GM23338 (cell line): ENCODE measurements at regions not wholly inside any gene's neighbourhood (a gene's known extent, or its start where the extent isn't known, plus 50 kb on each side); places are given as distances from the start of the nearest gene placed in this dataset.

Experiments
- ATAC-seq: fragments of 200-7000 bp; cut with Tn5 transposase; 3 replicates; pipeline ENCODE4 v1.9.1; 2020
- DNase-seq: peaks from one replicate; pipeline ENCODE4 v3.0.0-alpha.2; 2015; ENCODE audit warnings: low spot score
- H2AFZ ChIP-seq: fragments of 200-600 bp; sonication (generic); 2 replicates; pipeline ENCODE4 v1.8.0; 2016; ENCODE audit warnings: antibody characterized with exemption, mild to moderate bottlenecking, moderate library complexity
- H3F3A ChIP-seq: fragments of 200-600 bp; sonication (generic); replicated peaks from 2 replicates; pipeline ENCODE4 v1.8.0; 2017; ENCODE audit warnings: antibody characterized with exemption, mixed run types, low read depth
- H3K27ac ChIP-seq: fragments of 200-600 bp; sonication (generic); 2 replicates; pipeline ENCODE4 v1.6.1; 2016; ENCODE audit warnings: low read depth
- H3K27me3 ChIP-seq: fragments of 200-600 bp; sonication (generic); 2 replicates; pipeline ENCODE4 v1.8.0; 2016; ENCODE audit warnings: mild to moderate bottlenecking, mixed run types, moderate library complexity; ENCODE audit not compliant: insufficient read depth
- H3K36me3 ChIP-seq: fragments of 200-600 bp; sonication (generic); 2 replicates; pipeline ENCODE4 v1.8.0; 2016; ENCODE audit warnings: mild to moderate bottlenecking; ENCODE audit not compliant: insufficient read depth
- H3K4me1 ChIP-seq: fragments of 200-600 bp; sonication (generic); 2 replicates; pipeline ENCODE4 v1.8.0; 2016; ENCODE audit warnings: mild to moderate bottlenecking, moderate library complexity; ENCODE audit not compliant: insufficient read depth
- H3K4me2 ChIP-seq: fragments of 200-600 bp; sonication (generic); 2 replicates; pipeline ENCODE4 v1.7.1; 2017; ENCODE audit warnings: mixed run types
- H3K4me3 ChIP-seq: fragments of 200-600 bp; sonication (generic); 2 replicates; pipeline ENCODE4 v1.6.1; 2016; ENCODE audit warnings: mixed run types
- H3K79me2 ChIP-seq: fragments of 200-600 bp; sonication (generic); replicated peaks from 2 replicates; pipeline ENCODE4 v1.8.0; 2017; ENCODE audit warnings: mild to moderate bottlenecking; ENCODE audit not compliant: insufficient read depth
- H3K9me2 ChIP-seq: fragments of 200-600 bp; sonication (generic); 2 replicates; pipeline ENCODE4 v1.8.0; 2017; ENCODE audit not compliant: insufficient read depth
- H4K20me1 ChIP-seq: fragments of 200-600 bp; sonication (generic); replicated peaks from 2 replicates; pipeline ENCODE4 v1.8.0; 2017; ENCODE audit warnings: mild to moderate bottlenecking; ENCODE audit not compliant: insufficient read depth
- H3K27ac Mint-ChIP-seq: 2 replicates; pipeline ENCODE4 v1.8.0; 2020; ENCODE audit warnings: inconsistent platforms, mild to moderate bottlenecking, moderate library complexity, mixed read lengths
- H3K27me3 Mint-ChIP-seq: 3 replicates; pipeline ENCODE4 v1.8.0; 2022; ENCODE audit warnings: low read depth, mild to moderate bottlenecking, moderate library complexity, mixed read lengths, inconsistent platforms; ENCODE audit not compliant: insufficient read depth, poor library complexity
- H3K36me3 Mint-ChIP-seq: 3 replicates; pipeline ENCODE4 v1.8.0; 2021; ENCODE audit warnings: low read depth, mild to moderate bottlenecking, inconsistent platforms, moderate library complexity, mixed read lengths
- H3K4me1 Mint-ChIP-seq: 3 replicates; pipeline ENCODE4 v1.8.0; 2020; ENCODE audit warnings: mild to moderate bottlenecking, inconsistent platforms, mixed read lengths
- H3K4me3 Mint-ChIP-seq: 3 replicates; pipeline ENCODE4 v1.8.0; 2021; ENCODE audit warnings: moderate library complexity, mild to moderate bottlenecking, inconsistent platforms, mixed read lengths
- H3K9me3 Mint-ChIP-seq: 3 replicates; pipeline ENCODE4 v1.8.0; 2020; ENCODE audit warnings: moderate library complexity, mild to moderate bottlenecking, inconsistent platforms, mixed read lengths
- EZH2 ChIP-seq: fragments of 200-600 bp; sonication (generic); IDR thresholded peaks from one replicate; pipeline ENCODE4 v1.8.0; 2017; ENCODE audit warnings: antibody characterized with exemption, mild to moderate bottlenecking, low read depth; ENCODE audit not compliant: unreplicated experiment
- JUNB ChIP-seq: IDR thresholded peaks from one replicate; pipeline ENCODE4 v1.6.1; 2016; ENCODE audit warnings: antibody characterized with exemption; ENCODE audit not compliant: unreplicated experiment
- NANOG ChIP-seq: IDR thresholded peaks from 2 replicates; pipeline ENCODE4 v1.6.1; 2016; ENCODE audit warnings: antibody characterized with exemption, borderline replicate concordance
- POLR2AphosphoS5 ChIP-seq: IDR thresholded peaks from 2 replicates; pipeline ENCODE4 v1.6.1; 2016; ENCODE audit warnings: antibody characterized with exemption, low read depth
- ZNF114 ChIP-seq: fragments of 250-450 bp; sonication (Bioruptor Pico); IDR thresholded peaks from 2 replicates; pipeline ENCODE4 v1.5.0; 2020; ENCODE audit warnings: mild to moderate bottlenecking, moderate library complexity
- TF ChIP-seq, protein P1 (sequence below): IDR thresholded peaks from 2 replicates; pipeline ENCODE4 v1.6.1; 2016; ENCODE audit warnings: antibody characterized with exemption
- TF ChIP-seq, protein P2 (sequence below): IDR thresholded peaks from one replicate; pipeline ENCODE4 v1.6.1; 2018; ENCODE audit warnings: antibody characterized with exemption; ENCODE audit not compliant: unreplicated experiment

DNA sequence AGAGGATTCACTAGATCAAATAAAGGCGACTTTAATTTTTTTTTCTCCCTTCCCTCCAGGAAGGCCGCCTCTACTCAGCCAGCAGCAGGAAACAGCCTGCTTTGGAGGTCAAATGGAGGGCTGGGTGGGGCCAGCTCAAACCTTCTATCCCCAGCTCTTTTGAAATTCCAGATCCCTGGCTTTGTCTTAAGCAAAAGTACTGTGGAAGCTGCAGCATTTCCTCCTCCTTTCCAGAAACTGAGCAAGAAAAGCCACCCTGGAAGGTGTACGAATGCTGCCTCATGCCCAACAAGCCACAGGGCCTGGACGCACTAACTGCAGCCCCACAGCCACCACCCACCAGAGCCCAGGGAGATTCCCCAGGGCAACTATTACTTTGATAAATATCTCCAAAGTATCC lies 55.1 kb upstream of the ZCCHC13 start:
- H3K4me3 Mint-ChIP-seq = peak overlapping the region; percentile 43; the same call in 2 of the 3 replicates
- Histone ChIP-seq H3K9me2 (no peaks in the 10 kb centered on the region), H3K4me2 (peak overlapping the region; percentile 72), H2AFZ (no peak overlapping the region), H3K79me2 (peaks cover 33% of the 10 kb centered on the region), H3K4me1 (peaks cover 30% of the 10 kb centered on the region), H3K27me3 (no peaks in the 10 kb centered on the region), H3K27ac (peak overlapping the region; percentile 95), H4K20me1 (no peaks in the 10 kb centered on the region), H3F3A (no peaks in the 10 kb centered on the region), H3K4me3 (peak overlapping the region; percentile 37), H3K36me3 (0 out of 2 replicates have a peak, but pooled peaks cover 3% of the 10 kb centered on the region)
- peak; percentile 78 for ATAC-seq
- H3K4me1 Mint-ChIP-seq = peaks cover 33% of the 10 kb centered on the region
- peak; percentile 67 for DNase-seq
- peaks cover 2% of the 10 kb centered on the region for H3K27me3 Mint-ChIP-seq
- H3K9me3 Mint-ChIP-seq = no peaks in the 10 kb centered on the region
- no peak for TF ChIP-seq ZNF114 (CRISPR knock-in tag)
- no peak for TF ChIP-seq JUNB
- no peak for TF ChIP-seq POLR2AphosphoS5
- no peak for TF ChIP-seq NANOG
- TF ChIP-seq, protein P1, sequence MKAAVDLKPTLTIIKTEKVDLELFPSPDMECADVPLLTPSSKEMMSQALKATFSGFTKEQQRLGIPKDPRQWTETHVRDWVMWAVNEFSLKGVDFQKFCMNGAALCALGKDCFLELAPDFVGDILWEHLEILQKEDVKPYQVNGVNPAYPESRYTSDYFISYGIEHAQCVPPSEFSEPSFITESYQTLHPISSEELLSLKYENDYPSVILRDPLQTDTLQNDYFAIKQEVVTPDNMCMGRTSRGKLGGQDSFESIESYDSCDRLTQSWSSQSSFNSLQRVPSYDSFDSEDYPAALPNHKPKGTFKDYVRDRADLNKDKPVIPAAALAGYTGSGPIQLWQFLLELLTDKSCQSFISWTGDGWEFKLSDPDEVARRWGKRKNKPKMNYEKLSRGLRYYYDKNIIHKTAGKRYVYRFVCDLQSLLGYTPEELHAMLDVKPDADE = no peak
- TF ChIP-seq, protein P2, sequence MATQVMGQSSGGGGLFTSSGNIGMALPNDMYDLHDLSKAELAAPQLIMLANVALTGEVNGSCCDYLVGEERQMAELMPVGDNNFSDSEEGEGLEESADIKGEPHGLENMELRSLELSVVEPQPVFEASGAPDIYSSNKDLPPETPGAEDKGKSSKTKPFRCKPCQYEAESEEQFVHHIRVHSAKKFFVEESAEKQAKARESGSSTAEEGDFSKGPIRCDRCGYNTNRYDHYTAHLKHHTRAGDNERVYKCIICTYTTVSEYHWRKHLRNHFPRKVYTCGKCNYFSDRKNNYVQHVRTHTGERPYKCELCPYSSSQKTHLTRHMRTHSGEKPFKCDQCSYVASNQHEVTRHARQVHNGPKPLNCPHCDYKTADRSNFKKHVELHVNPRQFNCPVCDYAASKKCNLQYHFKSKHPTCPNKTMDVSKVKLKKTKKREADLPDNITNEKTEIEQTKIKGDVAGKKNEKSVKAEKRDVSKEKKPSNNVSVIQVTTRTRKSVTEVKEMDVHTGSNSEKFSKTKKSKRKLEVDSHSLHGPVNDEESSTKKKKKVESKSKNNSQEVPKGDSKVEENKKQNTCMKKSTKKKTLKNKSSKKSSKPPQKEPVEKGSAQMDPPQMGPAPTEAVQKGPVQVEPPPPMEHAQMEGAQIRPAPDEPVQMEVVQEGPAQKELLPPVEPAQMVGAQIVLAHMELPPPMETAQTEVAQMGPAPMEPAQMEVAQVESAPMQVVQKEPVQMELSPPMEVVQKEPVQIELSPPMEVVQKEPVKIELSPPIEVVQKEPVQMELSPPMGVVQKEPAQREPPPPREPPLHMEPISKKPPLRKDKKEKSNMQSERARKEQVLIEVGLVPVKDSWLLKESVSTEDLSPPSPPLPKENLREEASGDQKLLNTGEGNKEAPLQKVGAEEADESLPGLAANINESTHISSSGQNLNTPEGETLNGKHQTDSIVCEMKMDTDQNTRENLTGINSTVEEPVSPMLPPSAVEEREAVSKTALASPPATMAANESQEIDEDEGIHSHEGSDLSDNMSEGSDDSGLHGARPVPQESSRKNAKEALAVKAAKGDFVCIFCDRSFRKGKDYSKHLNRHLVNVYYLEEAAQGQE = no peak
- no peak for TF ChIP-seq EZH2
- peaks cover 40% of the 10 kb centered on the region for H3K36me3 Mint-ChIP-seq
- H3K27ac Mint-ChIP-seq = no peak overlapping the region; the same call in 1 of the 2 replicates

DNA sequence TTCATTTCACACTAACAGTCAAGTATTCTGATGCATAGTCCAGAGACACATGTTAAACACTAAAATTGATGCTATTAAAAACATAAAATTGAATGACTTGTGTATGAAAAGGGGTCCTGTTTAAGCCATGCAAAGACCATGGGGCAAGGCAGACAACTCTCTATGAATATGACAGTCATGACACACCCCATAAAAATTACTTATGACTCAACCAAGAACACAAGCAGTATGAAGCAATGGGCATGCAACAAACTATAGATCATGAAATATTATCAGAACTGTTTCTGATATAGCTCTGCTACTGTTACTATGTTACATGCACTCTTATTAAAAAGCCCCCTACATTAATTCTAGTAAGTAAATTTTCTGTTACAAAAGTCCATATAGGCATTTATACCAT lies 57.5 kb upstream of the ZCCHC13 start:
- Histone ChIP-seq H3F3A (no peaks in the 10 kb centered on the region), H3K4me1 (peaks cover 23% of the 10 kb centered on the region), H3K4me3 (no peak overlapping the region), H3K9me2 (no peaks in the 10 kb centered on the region), H3K27ac (no peak overlapping the region), H3K36me3 (peaks cover 4% of the 10 kb centered on the region; the same call in 1 of the 2 replicates), H3K27me3 (no peaks in the 10 kb centered on the region), H2AFZ (no peak overlapping the region), H4K20me1 (no peaks in the 10 kb centered on the region), H3K79me2 (peaks cover 38% of the 10 kb centered on the region), H3K4me2 (no peak overlapping the region)
- H3K27me3 Mint-ChIP-seq = peaks cover 2% of the 10 kb centered on the region
- no peak overlapping the region for H3K4me3 Mint-ChIP-seq
- H3K4me1 Mint-ChIP-seq = peaks cover 26% of the 10 kb centered on the region
- H3K36me3 Mint-ChIP-seq = peaks cover 34% of the 10 kb centered on the region; the same call in 2 of the 3 replicates
- DNase-seq (no peak), ATAC-seq (no peak)
- no peak overlapping the region for H3K27ac Mint-ChIP-seq
- TF ChIP-seq EZH2 = no peak
- TF ChIP-seq POLR2AphosphoS5 = no peak
- H3K9me3 Mint-ChIP-seq = no peaks in the 10 kb centered on the region
